ENCODE measurements at regions not wholly inside any gene's neighbourhood (a gene's known extent, or its start where the extent isn't known, plus 50 kb on each side); places are given as distances from the start of the nearest gene placed in this dataset.

GRCh38 chr6:14857501-14857900, 388.4 kb upstream of the JARID2 start:
- TF ChIP-seq CTCF (IDR thresholded peaks at IDR 0.05) = no peak
- no peak for TF ChIP-seq SIN3A (IDR thresholded peaks at IDR 0.05; ENCODE audit: borderline replicate concordance, insufficient read depth, low read depth, low read length)
